C4-2B (cell line): ENCODE measurements at regions not wholly inside any gene's neighbourhood (a gene's known extent, or its start where the extent isn't known, plus 50 kb on each side); places are given as distances from the start of the nearest gene placed in this dataset.

ENCODE experiments used
- CTCF ChIP-seq: fragments of 450-650 bp; conservative IDR thresholded peaks from 2 replicates; pipeline ENCODE4 v1.5.1; 2017; ENCODE audit warnings: mild to moderate bottlenecking
- ZFX ChIP-seq: fragments of 450-650 bp; IDR thresholded peaks from 2 replicates; pipeline ENCODE4 v1.6.1; 2017

GRCh38 chr12:30041096-30041495 lies 257.4 kb upstream of the TMTC1 start:
- TF ChIP-seq CTCF, result no peak
- TF ChIP-seq ZFX, result no peak
